ENCODE measurements at regions not wholly inside any gene's neighbourhood (a gene's known extent, or its start where the extent isn't known, plus 50 kb on each side); places are given as distances from the start of the nearest gene placed in this dataset.

DNA sequence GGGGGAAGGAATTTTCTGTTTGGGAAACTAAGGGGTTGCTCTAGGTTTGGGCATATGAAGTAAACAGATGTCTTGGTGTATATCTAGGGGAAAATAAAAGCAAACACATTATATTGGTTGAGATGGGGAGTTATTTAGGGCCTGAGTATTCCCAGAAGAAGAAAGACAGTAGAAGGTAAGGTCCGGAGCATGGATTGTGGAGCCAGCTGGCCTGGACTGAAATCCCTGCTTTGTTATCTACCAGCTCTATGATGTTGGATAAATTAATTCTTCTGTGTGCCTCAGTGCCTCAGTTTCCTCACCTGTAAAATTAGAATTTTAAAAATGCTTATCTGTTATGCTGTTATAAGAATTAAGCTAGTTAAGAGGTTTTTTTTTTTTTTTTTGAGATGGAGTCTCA lies 272.3 kb upstream of the RPS6KA3 start:
- POLR2A ChIA-PET, result interaction anchor here (0.7 kb wide), 1 partner anchor 1085 kb away, joined by 5 read pairs; no protein-coding TSS in a partner anchor
- TF ChIP-seq, protein P1, sequence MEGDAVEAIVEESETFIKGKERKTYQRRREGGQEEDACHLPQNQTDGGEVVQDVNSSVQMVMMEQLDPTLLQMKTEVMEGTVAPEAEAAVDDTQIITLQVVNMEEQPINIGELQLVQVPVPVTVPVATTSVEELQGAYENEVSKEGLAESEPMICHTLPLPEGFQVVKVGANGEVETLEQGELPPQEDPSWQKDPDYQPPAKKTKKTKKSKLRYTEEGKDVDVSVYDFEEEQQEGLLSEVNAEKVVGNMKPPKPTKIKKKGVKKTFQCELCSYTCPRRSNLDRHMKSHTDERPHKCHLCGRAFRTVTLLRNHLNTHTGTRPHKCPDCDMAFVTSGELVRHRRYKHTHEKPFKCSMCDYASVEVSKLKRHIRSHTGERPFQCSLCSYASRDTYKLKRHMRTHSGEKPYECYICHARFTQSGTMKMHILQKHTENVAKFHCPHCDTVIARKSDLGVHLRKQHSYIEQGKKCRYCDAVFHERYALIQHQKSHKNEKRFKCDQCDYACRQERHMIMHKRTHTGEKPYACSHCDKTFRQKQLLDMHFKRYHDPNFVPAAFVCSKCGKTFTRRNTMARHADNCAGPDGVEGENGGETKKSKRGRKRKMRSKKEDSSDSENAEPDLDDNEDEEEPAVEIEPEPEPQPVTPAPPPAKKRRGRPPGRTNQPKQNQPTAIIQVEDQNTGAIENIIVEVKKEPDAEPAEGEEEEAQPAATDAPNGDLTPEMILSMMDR (conservative IDR thresholded peaks at IDR 0.05; ENCODE audit: low read length), result no peak
- TF ChIP-seq EZH2phosphoT487 (IDR thresholded peaks at IDR 0.05; ENCODE audit: borderline replicate concordance, low read depth, low read length), result no peak
- Histone ChIP-seq H3K27ac (ENCODE audit: low read depth, low read length, poor library complexity, severe bottlenecking) (no peak overlapping the region), H4K20me1 (ENCODE audit: insufficient read depth, low read length) (no peaks in the 10 kb centered on the region), H3K9me2 (ENCODE audit: insufficient read depth, low read length) (no peaks in the 10 kb centered on the region), H3K4me2 (ENCODE audit: low read length) (no peak overlapping the region), H3K9me3 (ENCODE audit: low read length) (no peaks in the 10 kb centered on the region), H2AFZ (ENCODE audit: low read length) (no peak overlapping the region), H3K4me3 (ENCODE audit: low read depth, low read length, poor library complexity, severe bottlenecking) (no peak overlapping the region), H3K79me2 (ENCODE audit: insufficient read depth, low read depth, low read length) (no peaks in the 10 kb centered on the region), H3K36me3 (ENCODE audit: insufficient read depth, low read length) (no peaks in the 10 kb centered on the region), H3K4me1 (ENCODE audit: insufficient read depth, low read length, poor library complexity, severe bottlenecking) (no peaks in the 10 kb centered on the region)
- DNase-seq (ENCODE audit: low spot score), result no peak
- BruUV-seq (replicated peaks), result no TSS peak
- intact Hi-C loops (cut with micrococcal nuclease; ENCODE audit: unreplicated experiment), result no loop called here
- CTCF ChIA-PET (ENCODE audit: unreplicated experiment), result no interaction called here

DNA sequence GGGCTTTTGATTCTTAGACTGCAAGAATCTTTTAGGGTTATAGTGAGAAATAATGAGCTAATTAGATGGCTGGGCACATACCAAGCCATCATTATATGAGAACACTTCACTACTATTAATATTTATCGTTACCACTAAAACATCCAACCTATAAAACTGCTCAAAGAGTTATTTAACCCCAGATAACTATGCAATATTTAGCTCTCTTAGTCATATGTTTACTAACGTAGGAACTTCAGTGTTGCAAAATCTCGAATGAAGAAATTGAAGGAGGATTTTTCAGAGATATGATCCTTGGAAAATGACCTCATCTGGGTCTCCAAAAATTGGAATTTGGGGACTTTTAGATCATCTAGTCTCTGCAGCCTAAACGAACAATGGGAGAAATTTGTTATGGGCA lies 265.0 kb upstream of the RPS6KA3 start:
- no peak for DNase-seq (ENCODE audit: low spot score)
- Histone ChIP-seq H3K4me1 (ENCODE audit: insufficient read depth, low read length, poor library complexity, severe bottlenecking) (no peaks in the 10 kb centered on the region), H3K9me2 (ENCODE audit: insufficient read depth, low read length) (no peaks in the 10 kb centered on the region), H2AFZ (ENCODE audit: low read length) (no peak overlapping the region), H3K4me2 (ENCODE audit: low read length) (no peak overlapping the region), H3K36me3 (ENCODE audit: insufficient read depth, low read length) (no peaks in the 10 kb centered on the region), H4K20me1 (ENCODE audit: insufficient read depth, low read length) (no peaks in the 10 kb centered on the region), H3K4me3 (ENCODE audit: low read depth, low read length, poor library complexity, severe bottlenecking) (no peak overlapping the region), H3K9me3 (ENCODE audit: low read length) (no peaks in the 10 kb centered on the region), H3K27ac (ENCODE audit: low read depth, low read length, poor library complexity, severe bottlenecking) (no peak overlapping the region), H3K79me2 (ENCODE audit: insufficient read depth, low read depth, low read length) (no peaks in the 10 kb centered on the region)
- TF ChIP-seq EZH2phosphoT487 (IDR thresholded peaks at IDR 0.05; ENCODE audit: borderline replicate concordance, low read depth, low read length), result no peak
- TF ChIP-seq, protein P1 (conservative IDR thresholded peaks at IDR 0.05; ENCODE audit: low read length), result no peak
- CTCF ChIA-PET (ENCODE audit: unreplicated experiment), result no interaction called here
- POLR2A ChIA-PET, result no interaction called here
- intact Hi-C loops (cut with micrococcal nuclease; ENCODE audit: unreplicated experiment), result no loop called here
- no TSS peak for BruUV-seq (replicated peaks)

DNA sequence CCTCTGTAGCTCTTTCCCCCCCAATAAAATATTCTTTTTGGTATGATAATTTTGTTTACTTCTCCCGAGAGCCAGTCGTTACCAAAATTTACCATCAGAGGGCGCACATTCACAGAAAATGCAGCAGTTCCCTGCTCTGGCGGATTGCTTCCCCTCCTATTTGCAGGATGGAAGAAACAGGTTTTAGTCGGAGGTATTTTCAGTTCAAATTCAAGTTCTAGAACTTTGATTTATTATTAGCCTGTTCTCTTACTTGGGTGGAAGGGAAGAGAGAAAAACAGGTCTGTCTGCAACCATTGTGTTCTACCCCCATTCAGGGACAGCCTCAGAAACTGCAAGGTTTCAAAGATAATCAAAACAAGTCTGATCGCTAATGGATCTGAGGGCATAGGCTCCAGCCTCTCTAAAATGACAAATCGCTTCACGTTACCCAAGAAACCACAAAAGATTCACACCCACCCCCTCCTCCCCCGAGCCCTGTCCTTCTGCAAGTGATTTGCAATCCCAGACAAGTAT lies 263.8 kb upstream of the RPS6KA3 start:
- no peaks in the 10 kb centered on the region for H4K20me1 ChIP-seq (ENCODE audit: insufficient read depth, low read length)
- peak; percentile 41 for DNase-seq (ENCODE audit: low spot score)
- H3K4me3 ChIP-seq (ENCODE audit: low read depth, low read length, poor library complexity, severe bottlenecking), result no peak overlapping the region
- ChIA-PET CTCF (ENCODE audit: unreplicated experiment) (no interaction called here), POLR2A (interaction anchor here (0.5 kb wide), 1 partner anchor 283 kb away, joined by 3 read pairs; no protein-coding TSS in a partner anchor)
- H3K79me2 ChIP-seq (ENCODE audit: insufficient read depth, low read depth, low read length), result no peaks in the 10 kb centered on the region
- no peak overlapping the region for H3K27ac ChIP-seq (ENCODE audit: low read depth, low read length, poor library complexity, severe bottlenecking)
- intact Hi-C loops (cut with micrococcal nuclease; ENCODE audit: unreplicated experiment), result no loop called here
- H2AFZ ChIP-seq (ENCODE audit: low read length), result no peak overlapping the region; the same call in 1 of the 2 replicates
- BruUV-seq (replicated peaks), result no TSS peak
- no peaks in the 10 kb centered on the region for H3K4me1 ChIP-seq (ENCODE audit: insufficient read depth, low read length, poor library complexity, severe bottlenecking)
- TF ChIP-seq, protein P1 (conservative IDR thresholded peaks at IDR 0.05; ENCODE audit: low read length), result peak; percentile 81
- no peak for TF ChIP-seq EZH2phosphoT487 (IDR thresholded peaks at IDR 0.05; ENCODE audit: borderline replicate concordance, low read depth, low read length)
- H3K4me2 ChIP-seq (ENCODE audit: low read length), result no peak overlapping the region
- no peaks in the 10 kb centered on the region for H3K36me3 ChIP-seq (ENCODE audit: insufficient read depth, low read length)
- H3K9me3 ChIP-seq (ENCODE audit: low read length), result no peaks in the 10 kb centered on the region
- H3K9me2 ChIP-seq (ENCODE audit: insufficient read depth, low read length), result no peaks in the 10 kb centered on the region
